ENCODE measurements at regions not wholly inside any gene's neighbourhood (a gene's known extent, or its start where the extent isn't known, plus 50 kb on each side); places are given as distances from the start of the nearest gene placed in this dataset.

- DNase-seq (ENCODE audit: low spot score), result no peak
- in situ Hi-C loops (cut with MboI; ENCODE audit: low sequenced_read_pairs, unreplicated experiment), result no loop called here
- no peak for TF ChIP-seq CTCF (IDR thresholded peaks at IDR 0.05; ENCODE audit: borderline replicate concordance, control extremely low read depth, extremely low read depth, insufficient read depth, missing control alignments)
Measured at GRCh38 chr2:41500895-41501294, 546.9 kb upstream of the PKDCC start.

- TF ChIP-seq CTCF (IDR thresholded peaks at IDR 0.05; ENCODE audit: borderline replicate concordance, control extremely low read depth, extremely low read depth, insufficient read depth, missing control alignments), result no peak
- in situ Hi-C loops (cut with MboI; ENCODE audit: low sequenced_read_pairs, unreplicated experiment), result no loop called here
- DNase-seq (ENCODE audit: low spot score), result no peak
Measured at GRCh38 chr2:41502752-41503151, 545.1 kb upstream of the PKDCC start.

- no peak for TF ChIP-seq CTCF (IDR thresholded peaks at IDR 0.05; ENCODE audit: borderline replicate concordance, control extremely low read depth, extremely low read depth, insufficient read depth, missing control alignments)
- in situ Hi-C loops (cut with MboI; ENCODE audit: low sequenced_read_pairs, unreplicated experiment), result no loop called here
- DNase-seq (ENCODE audit: low spot score), result no peak
Measured at GRCh38 chr2:41504532-41504931, 543.3 kb upstream of the PKDCC start.

- DNase-seq (ENCODE audit: low spot score), result no peak
- in situ Hi-C loops (cut with MboI; ENCODE audit: low sequenced_read_pairs, unreplicated experiment), result no loop called here
Measured at GRCh38 chr2:41510108-41510507, 537.7 kb upstream of the PKDCC start.

GRCh38 chr2:41521211-41521610 lies 526.6 kb upstream of the PKDCC start:
- TF ChIP-seq CTCF (IDR thresholded peaks at IDR 0.05; ENCODE audit: borderline replicate concordance, control extremely low read depth, extremely low read depth, insufficient read depth, missing control alignments), result no peak

More at GRCh38 chr2:41510108-41510507, 537.7 kb upstream of the PKDCC start:
- TF ChIP-seq CTCF (IDR thresholded peaks at IDR 0.05; ENCODE audit: borderline replicate concordance, control extremely low read depth, extremely low read depth, insufficient read depth, missing control alignments), result no peak

GRCh38 chr2:41527525-41528323 lies 520.1 kb upstream of the PKDCC start:
- in situ Hi-C loops (cut with MboI; ENCODE audit: low sequenced_read_pairs, unreplicated experiment), result no loop called here
- TF ChIP-seq CTCF (IDR thresholded peaks at IDR 0.05; ENCODE audit: borderline replicate concordance, control extremely low read depth, extremely low read depth, insufficient read depth, missing control alignments), result no peak
- no peak for DNase-seq (ENCODE audit: low spot score)

More at GRCh38 chr2:41521211-41521610, 526.6 kb upstream of the PKDCC start:
- no peak for DNase-seq (ENCODE audit: low spot score)
- in situ Hi-C loops (cut with MboI; ENCODE audit: low sequenced_read_pairs, unreplicated experiment), result no loop called here

Measured in GM13976 (cell line).